HG03139 (cell line): ENCODE measurements at regions not wholly inside any gene's neighbourhood (a gene's known extent, or its start where the extent isn't known, plus 50 kb on each side); places are given as distances from the start of the nearest gene placed in this dataset.

Experiments used
- ATAC-seq: cut with Tn5 transposase; IDR thresholded peaks from one replicate; pipeline ENCODE4 v1.9.1; 2021; ENCODE audit not compliant: unreplicated experiment

DNA sequence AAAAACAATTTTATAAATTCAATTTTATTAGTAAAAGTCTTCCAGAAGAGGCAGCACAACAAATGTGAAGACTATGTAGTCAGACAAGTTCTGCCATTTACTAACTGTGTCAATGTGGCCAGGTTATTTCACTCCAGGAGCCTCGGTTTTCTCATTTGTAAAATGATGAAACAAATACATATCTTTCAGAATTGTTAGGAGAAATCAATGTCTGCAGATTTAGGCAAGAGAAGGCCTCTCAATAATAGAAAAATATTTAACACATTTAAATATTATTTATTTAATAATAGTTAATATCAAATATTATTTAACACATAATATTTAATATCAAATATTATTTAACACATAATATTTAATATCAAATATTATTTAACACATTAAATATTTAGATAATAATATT, 75.6 kb upstream of the PTGFR start:
- no peak for ATAC-seq

GRCh38 chr1:78419309-78419708, 71.5 kb upstream of the PTGFR start:
- no peak for ATAC-seq

- ATAC-seq, result no peak
These were observed 70.6 kb upstream of the PTGFR start for GRCh38 chr1:78420181-78420580.

GRCh38 chr1:78420688-78421087, 70.1 kb upstream of the PTGFR start:
- no peak for ATAC-seq

GRCh38 chr1:78424720-78425119, 66.1 kb upstream of the PTGFR start:
- ATAC-seq, result no peak

- ATAC-seq, result no peak
These were observed 64.4 kb upstream of the PTGFR start for GRCh38 chr1:78426408-78426807.

- ATAC-seq, result no peak
These were observed 63.3 kb upstream of the PTGFR start for GRCh38 chr1:78427506-78427905.

DNA sequence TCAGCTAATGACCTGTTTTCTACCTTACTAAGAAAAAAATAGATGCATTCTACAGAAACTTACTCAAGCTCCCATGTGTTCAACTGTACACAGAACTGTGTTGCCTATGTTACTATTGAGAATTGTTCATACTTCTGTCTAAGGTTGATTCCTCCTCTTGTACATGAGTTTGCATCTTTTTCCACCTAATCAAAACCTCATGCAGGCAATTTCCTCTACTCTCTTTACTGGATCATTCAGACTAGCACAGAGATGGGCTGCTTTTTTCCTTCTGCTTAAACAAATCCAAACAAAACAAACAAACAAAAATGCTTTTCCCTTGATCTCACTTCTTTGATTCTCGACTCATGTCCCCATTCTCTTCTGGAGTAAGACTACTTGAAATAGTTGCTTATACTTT, 58.8 kb upstream of the PTGFR start:
- ATAC-seq, result no peak

- no peak for ATAC-seq
These were observed 56.4 kb upstream of the PTGFR start for GRCh38 chr1:78434351-78434750.

DNA sequence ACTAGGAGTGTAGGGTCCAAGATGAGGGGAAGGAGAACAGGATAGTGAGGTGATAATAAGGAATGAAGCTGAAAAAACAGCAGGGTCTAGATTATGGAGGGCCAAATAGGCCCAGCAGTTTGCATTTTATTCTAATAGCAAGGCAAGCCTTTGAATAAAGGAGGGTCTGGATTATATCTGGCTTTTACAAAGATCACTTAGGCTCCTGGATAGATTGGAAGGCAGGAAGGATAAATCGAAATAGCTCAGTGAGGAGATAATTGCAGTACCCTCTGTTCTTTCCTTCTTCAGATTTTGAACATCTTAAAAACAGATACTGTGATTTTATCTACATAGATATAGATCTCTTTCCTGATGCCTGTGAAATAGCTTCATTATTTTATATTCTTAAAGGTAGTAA, 53.8 kb upstream of the PTGFR start:
- no peak for ATAC-seq

DNA sequence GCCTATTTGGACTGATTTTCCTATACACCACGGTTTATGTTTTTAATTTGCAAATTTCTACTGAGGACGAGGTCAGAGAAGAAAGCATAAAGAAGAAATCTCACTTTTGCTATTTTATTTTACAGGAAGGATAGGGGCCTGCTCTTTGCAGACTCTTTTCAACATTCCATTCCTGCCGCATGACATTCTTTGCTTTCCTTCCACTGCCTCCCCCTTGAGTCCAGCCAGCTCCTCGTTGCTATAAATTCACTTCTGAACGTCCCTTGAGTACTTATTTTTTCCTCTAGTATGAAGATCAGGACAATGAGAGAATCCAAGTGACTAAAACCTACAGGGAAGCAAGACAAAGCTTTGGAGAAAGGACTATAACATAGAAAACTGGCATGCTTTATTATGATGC, 53.4 kb upstream of the PTGFR start:
- no peak for ATAC-seq

GRCh38 chr1:78437941-78438340, 52.8 kb upstream of the PTGFR start:
- ATAC-seq, result no peak

GRCh38 chr1:78440381-78440793, 50.4 kb upstream of the PTGFR start:
- ATAC-seq, result no peak
